Fibroblast of lung (primary cell): ENCODE measurements at regions not wholly inside any gene's neighbourhood (a gene's known extent, or its start where the extent isn't known, plus 50 kb on each side); places are given as distances from the start of the nearest gene placed in this dataset.

Experiments
- DNase-seq, 2 donors: peaks; one replicate each; pipeline versions ENCODE4 v3.0.0 to v3.0.0-alpha.2; 2010; ENCODE audit warnings: low read depth in 2 of 2
- H2AFZ ChIP-seq: 2 replicates; pipeline ENCODE4 v1.5.1; 2012; ENCODE audit warnings: low read length, control low read depth, inconsistent platforms
- H3K27ac ChIP-seq: 2 replicates; pipeline ENCODE4 v1.5.1; 2011; ENCODE audit warnings: low read length, control low read depth; ENCODE audit not compliant: insufficient read depth
- H3K27me3 ChIP-seq: 2 replicates; pipeline ENCODE4 v1.5.1; 2011; ENCODE audit warnings: mild to moderate bottlenecking, low read length; ENCODE audit not compliant: control insufficient read depth, insufficient read depth
- H3K36me3 ChIP-seq: 2 replicates; pipeline ENCODE4 v1.5.1; 2011; ENCODE audit warnings: low read length; ENCODE audit not compliant: control insufficient read depth, insufficient read depth
- H3K4me1 ChIP-seq: 2 replicates; pipeline ENCODE4 v1.5.1; 2011; ENCODE audit warnings: low read length; ENCODE audit not compliant: control insufficient read depth, insufficient read depth; ENCODE audit errors: extremely low read depth
- H3K4me2 ChIP-seq: 2 replicates; pipeline ENCODE4 v1.5.1; 2011; ENCODE audit warnings: low read length, control low read depth; ENCODE audit not compliant: insufficient read depth; ENCODE audit errors: extremely low read depth
- H3K4me3 ChIP-seq, 4 experiments: fragments of 200-600 bp in 1 of 4; sonication (generic) in 1 of 4; replicated peaks in 1 of 4; 2 replicates each; pipeline ENCODE4 v1.5.1; 2011 to 2016; ENCODE audit warnings: low read length in 4 of 4, low read depth in 3 of 4, mild to moderate bottlenecking in 3 of 4, control low read depth in 2 of 4, inconsistent platforms in 1 of 4, mixed read lengths in 1 of 4; ENCODE audit not compliant: insufficient read depth in 1 of 4; ENCODE audit errors: control extremely low read depth in 1 of 4
- H3K79me2 ChIP-seq: 2 replicates; pipeline ENCODE4 v1.5.1; 2012; ENCODE audit warnings: mild to moderate bottlenecking, low read length, inconsistent platforms; ENCODE audit not compliant: control insufficient read depth, insufficient read depth
- H3K9ac ChIP-seq: 2 replicates; pipeline ENCODE4 v1.5.1; 2011; ENCODE audit warnings: mild to moderate bottlenecking, low read length, control low read depth; ENCODE audit not compliant: insufficient read depth
- H3K9me3 ChIP-seq: 2 replicates; pipeline ENCODE4 v1.5.1; 2012; ENCODE audit warnings: low read depth, low read length; ENCODE audit not compliant: control insufficient read depth, insufficient read depth
- H4K20me1 ChIP-seq: 2 replicates; pipeline ENCODE4 v1.5.1; 2011; ENCODE audit warnings: low read length; ENCODE audit not compliant: control insufficient read depth, insufficient read depth; ENCODE audit errors: extremely low read depth
- CTCF ChIP-seq, 2 donors: IDR thresholded peaks in 1 of 2; conservative IDR thresholded peaks in 1 of 2; 1 replicate in 1 of 2; 2 replicates in 1 of 2; pipeline ENCODE4 v1.5.1; 2011 to 2012; ENCODE audit warnings: low read length in 2 of 2, control low read depth in 1 of 2, inconsistent platforms in 1 of 2, low read depth in 1 of 2, mild to moderate bottlenecking in 1 of 2
- EZH2 ChIP-seq: IDR thresholded peaks from 2 replicates; pipeline ENCODE4 v1.5.1; 2012; ENCODE audit warnings: low read length, control low read depth, mild to moderate bottlenecking; ENCODE audit errors: missing control alignments

GRCh38 chr7:22900101-22900500 is 77.5 kb upstream of the TOMM7 start:
- H3K4me2 ChIP-seq: no peak overlapping the region
- TF ChIP-seq CTCF (conservative IDR thresholded peaks at IDR 0.05 in 1 of 2, IDR thresholded peaks at IDR 0.05 in 1 of 2; ENCODE audit: low read depth in 1 of 2, low read length in 2 of 2) (no peak), EZH2 (no peak)
- no peaks in the 10 kb centered on the region for H3K79me2 ChIP-seq
- no peak overlapping the region for H2AFZ ChIP-seq
- DNase-seq: no peak
- H3K36me3 ChIP-seq: no peaks in the 10 kb centered on the region
- H3K9ac ChIP-seq: no peak overlapping the region
- no peaks in the 10 kb centered on the region for H4K20me1 ChIP-seq
- no peak overlapping the region for H3K27ac ChIP-seq
- H3K4me1 ChIP-seq: no peaks in the 10 kb centered on the region
- no peaks in the 10 kb centered on the region for H3K9me3 ChIP-seq
- no peaks in the 10 kb centered on the region for H3K27me3 ChIP-seq
- H3K4me3 ChIP-seq: no peak overlapping the region

- no peaks in the 10 kb centered on the region for H4K20me1 ChIP-seq
- no peaks in the 10 kb centered on the region for H3K27me3 ChIP-seq
- H3K9me3 ChIP-seq: no peaks in the 10 kb centered on the region
- no peaks in the 10 kb centered on the region for H3K79me2 ChIP-seq
- H3K4me2 ChIP-seq: no peak overlapping the region
- no peaks in the 10 kb centered on the region for H3K4me1 ChIP-seq
- H3K27ac ChIP-seq: no peak overlapping the region
- no peak overlapping the region for H3K4me3 ChIP-seq
- DNase-seq: no peak
- TF ChIP-seq CTCF (conservative IDR thresholded peaks at IDR 0.05 in 1 of 2, IDR thresholded peaks at IDR 0.05 in 1 of 2; ENCODE audit: low read depth in 1 of 2, low read length in 2 of 2) (no peak), EZH2 (no peak)
- no peaks in the 10 kb centered on the region for H3K36me3 ChIP-seq
- H3K9ac ChIP-seq: no peak overlapping the region
- no peak overlapping the region for H2AFZ ChIP-seq
Measured at GRCh38 chr7:22896917-22897316, 74.3 kb upstream of the TOMM7 start.

GRCh38 chr7:22895828-22896165 is 73.1 kb upstream of the TOMM7 start:
- no peaks in the 10 kb centered on the region for H3K27me3 ChIP-seq
- H3K79me2 ChIP-seq: no peaks in the 10 kb centered on the region
- no peak overlapping the region for H3K4me2 ChIP-seq
- no peak overlapping the region for H3K4me3 ChIP-seq
- no peak for DNase-seq
- no peak overlapping the region for H3K27ac ChIP-seq
- H3K36me3 ChIP-seq: no peaks in the 10 kb centered on the region
- TF ChIP-seq CTCF (conservative IDR thresholded peaks at IDR 0.05 in 1 of 2, IDR thresholded peaks at IDR 0.05 in 1 of 2; ENCODE audit: low read depth in 1 of 2, low read length in 2 of 2): no peak
- no peak for TF ChIP-seq EZH2
- no peaks in the 10 kb centered on the region for H4K20me1 ChIP-seq
- H3K9ac ChIP-seq: no peak overlapping the region
- H3K4me1 ChIP-seq: no peaks in the 10 kb centered on the region
- H2AFZ ChIP-seq: no peak overlapping the region
- H3K9me3 ChIP-seq: no peaks in the 10 kb centered on the region
